GM12875 (cell line): ENCODE measurements at regions not wholly inside any gene's neighbourhood (a gene's known extent, or its start where the extent isn't known, plus 50 kb on each side); places are given as distances from the start of the nearest gene placed in this dataset.
"Not testable (repeated sequence)": the region's sequence is repeated elsewhere in the genome, so short reads cannot be mapped to it uniquely, and the experiment has no call there.

Source experiments
- H3K4me3 ChIP-seq: one replicate; pipeline ENCODE4 v1.5.1; 2011; ENCODE audit warnings: low read depth, low read length, control low read depth
- TF ChIP-seq, protein P1 (sequence below): IDR thresholded peaks from 2 replicates; pipeline ENCODE4 v1.5.1; 2011; ENCODE audit warnings: low read depth, mild to moderate bottlenecking, control low read depth, inconsistent platforms, low read length, moderate library complexity, borderline replicate concordance; ENCODE audit not compliant: insufficient read depth

DNA sequence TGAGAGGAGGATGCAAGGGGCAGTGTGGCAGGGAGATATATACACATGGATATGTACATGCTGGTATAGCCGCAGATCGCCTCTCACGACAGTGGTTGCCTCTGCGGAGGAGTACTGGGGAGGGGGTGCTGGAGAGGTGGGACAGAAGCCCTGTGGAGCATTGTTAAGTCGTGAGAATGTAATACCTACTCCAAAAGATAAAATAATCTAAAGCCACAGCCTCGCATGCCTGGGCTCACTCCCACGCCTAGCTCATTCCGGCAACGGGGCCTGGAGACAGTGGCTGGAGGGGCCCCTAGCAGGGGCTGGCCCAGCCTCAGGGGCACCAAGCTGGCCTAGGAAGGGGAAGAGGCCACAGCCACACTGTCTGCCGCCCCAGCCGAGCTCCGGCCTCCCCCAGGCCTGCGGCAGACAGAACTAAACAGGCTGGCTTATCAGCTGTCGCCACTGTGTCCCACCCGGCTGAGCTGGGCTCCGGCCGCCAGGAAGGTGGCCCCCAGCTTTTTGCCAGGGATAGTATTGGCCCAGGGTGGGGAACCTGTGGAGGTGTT, 65.1 kb upstream of the LCTL start:
- TF ChIP-seq, protein P1, sequence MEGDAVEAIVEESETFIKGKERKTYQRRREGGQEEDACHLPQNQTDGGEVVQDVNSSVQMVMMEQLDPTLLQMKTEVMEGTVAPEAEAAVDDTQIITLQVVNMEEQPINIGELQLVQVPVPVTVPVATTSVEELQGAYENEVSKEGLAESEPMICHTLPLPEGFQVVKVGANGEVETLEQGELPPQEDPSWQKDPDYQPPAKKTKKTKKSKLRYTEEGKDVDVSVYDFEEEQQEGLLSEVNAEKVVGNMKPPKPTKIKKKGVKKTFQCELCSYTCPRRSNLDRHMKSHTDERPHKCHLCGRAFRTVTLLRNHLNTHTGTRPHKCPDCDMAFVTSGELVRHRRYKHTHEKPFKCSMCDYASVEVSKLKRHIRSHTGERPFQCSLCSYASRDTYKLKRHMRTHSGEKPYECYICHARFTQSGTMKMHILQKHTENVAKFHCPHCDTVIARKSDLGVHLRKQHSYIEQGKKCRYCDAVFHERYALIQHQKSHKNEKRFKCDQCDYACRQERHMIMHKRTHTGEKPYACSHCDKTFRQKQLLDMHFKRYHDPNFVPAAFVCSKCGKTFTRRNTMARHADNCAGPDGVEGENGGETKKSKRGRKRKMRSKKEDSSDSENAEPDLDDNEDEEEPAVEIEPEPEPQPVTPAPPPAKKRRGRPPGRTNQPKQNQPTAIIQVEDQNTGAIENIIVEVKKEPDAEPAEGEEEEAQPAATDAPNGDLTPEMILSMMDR, result no peak
- no peak overlapping the region for H3K4me3 ChIP-seq

DNA sequence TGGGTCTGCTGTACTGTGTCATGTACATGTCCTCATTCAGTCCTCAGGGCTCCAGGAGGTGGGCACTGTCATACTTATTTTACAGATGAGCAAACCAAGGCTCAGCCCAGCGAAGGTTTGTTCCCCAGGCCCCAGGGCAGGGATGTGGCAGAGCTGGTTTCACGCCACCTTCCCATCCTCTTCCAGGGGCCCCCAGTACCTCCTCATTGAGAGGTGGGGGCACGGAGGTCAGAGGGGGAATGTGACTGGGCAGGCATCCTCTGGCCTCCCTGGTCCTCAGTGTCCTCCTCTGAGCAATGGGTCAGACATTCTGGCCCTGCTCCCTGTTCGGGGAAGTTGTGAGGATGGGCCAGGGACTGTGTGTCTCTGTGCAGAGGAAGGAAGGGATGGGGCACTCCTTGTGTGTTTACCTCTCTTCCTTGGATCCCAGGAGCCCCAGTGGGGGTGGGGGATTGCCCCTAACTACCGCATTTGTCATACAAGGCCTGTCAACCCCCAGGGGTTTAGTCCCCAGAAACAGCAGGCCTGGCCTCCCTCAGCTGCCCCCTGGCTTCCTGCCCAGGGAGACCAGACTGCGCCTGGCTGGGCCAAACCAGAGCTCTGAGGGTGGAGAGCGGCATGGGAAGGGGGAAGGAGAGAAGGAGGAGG, 65.9 kb upstream of the LCTL start:
- no peak overlapping the region for H3K4me3 ChIP-seq
- TF ChIP-seq, protein P1, result no peak

DNA sequence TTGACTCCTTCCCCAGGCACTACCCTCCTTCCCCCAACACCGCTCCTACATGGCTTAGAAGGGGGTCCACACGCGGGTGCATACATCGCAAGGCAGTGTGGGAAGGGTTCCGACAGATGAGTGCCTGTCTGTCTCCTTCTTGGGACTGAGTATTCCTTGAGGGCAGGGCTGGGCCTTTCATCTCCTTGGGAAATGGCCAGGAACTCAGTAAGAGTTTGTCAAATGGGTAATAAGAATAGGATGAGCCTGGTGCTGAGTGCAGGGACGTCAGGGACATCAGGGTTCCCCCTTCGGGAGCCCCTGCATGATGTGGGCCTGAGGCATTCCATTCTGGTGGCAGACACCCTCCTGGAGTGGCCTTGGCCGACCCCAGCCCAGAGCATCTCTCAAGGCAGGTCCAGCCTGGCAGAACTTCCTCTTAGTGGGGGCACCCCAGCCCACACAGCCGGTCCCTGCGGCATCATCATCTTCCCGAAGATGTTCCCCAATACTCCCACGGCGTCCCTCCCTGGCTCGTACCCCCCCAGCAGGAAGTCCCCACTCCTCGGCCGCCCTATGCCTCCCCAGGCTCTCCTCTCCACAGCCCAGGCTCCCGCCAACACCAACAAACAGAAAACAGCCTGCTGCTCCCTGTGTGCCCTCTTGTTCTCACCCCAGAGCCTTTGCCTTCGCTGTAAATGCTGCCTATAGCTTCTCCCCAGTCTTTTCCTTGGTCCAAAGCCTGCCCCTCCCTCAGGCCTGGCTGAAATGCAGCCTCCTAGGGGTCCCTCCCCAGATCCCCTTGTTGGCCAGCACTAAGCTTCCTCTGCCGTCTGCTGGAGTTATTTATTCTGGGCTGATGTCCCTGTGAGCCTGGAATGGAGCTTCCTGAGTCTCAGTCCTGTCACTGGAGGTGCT, 67.5 kb upstream of the LCTL start:
- TF ChIP-seq, protein P1, result no peak
- H3K4me3 ChIP-seq, result no peak overlapping the region

DNA sequence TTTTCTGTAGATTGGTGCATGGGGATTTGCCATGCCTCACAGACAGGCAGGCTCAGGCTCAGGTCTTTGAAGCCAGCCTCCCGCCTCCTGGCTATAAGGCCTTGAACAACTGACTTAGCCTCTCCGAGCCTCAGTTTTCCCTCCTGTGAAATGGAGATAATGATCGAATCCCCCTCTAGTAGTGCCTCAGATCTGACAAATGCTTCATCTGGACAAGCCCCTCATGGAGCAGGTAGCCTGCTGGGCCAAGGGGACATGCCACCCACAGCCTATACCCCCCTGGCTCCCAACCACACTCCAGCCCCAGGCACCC, 68.1 kb upstream of the LCTL start:
- no peak overlapping the region for H3K4me3 ChIP-seq
- TF ChIP-seq, protein P1, result no peak

DNA sequence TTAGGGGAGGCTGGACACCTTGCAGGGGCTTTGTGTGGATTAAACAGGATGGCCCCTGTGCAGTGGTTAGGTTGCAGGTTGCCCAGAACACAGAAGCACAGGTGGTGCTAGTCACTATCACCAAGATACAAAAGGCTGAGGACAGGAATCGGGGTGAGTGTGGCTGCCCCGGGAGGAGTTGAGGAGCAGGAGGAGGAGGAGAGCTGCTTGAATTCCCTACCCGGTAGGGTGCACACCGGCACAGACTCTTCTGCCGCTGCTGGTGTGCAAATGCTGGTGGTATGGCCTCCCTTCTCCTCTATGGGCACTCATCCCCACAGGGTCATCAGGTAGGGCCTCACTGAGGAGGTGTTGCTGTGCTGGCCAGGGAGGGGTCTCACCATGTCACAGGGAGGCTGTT, 67.5 kb upstream of the SMAD6 start:
- TF ChIP-seq, protein P1, result no peak

DNA sequence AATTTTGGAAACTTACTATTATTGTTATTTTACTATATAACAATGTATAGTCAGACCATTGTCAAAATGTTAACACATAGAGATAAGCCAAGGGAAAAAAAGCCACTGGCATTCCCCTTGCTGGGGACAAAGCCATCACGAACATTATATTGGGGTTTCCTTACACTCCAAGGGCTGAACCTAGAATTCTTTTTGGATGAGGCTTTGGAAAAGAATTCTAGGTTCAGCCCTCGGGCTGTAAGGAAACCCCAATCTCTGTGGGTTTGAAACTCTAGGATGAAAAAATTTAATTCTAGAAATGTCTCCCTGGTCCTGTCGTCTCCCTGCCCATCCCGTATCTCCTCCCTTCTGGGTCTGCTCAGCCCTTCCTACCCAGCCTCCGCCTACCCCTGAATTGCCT, 67.0 kb upstream of the SMAD6 start:
- TF ChIP-seq, protein P1, result no peak
- no peak overlapping the region for H3K4me3 ChIP-seq

More for the DNA sequence above, 67.5 kb upstream of the SMAD6 start:
- H3K4me3 ChIP-seq, result no peak overlapping the region

DNA sequence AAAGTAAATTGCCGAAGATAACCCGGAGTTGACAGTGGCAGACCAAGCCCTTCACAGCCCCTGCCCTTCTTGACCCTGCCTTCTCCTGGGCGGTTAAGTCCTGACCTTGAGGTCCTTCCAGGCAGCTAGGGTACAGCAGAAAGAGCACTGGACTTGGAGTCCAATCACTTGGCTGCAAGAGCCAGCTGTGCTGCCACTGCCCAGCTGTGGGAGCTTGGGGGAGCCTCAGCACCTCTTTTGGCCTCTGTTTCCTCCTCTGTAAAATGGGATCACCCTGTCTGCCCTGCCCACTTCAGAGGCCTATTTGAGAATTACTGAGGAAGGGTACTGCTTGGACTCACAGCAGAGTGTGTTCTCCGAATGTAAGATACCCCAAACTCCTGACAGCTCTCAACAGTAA, 66.2 kb upstream of the SMAD6 start:
- no peak overlapping the region for H3K4me3 ChIP-seq
- TF ChIP-seq, protein P1, result no peak

DNA sequence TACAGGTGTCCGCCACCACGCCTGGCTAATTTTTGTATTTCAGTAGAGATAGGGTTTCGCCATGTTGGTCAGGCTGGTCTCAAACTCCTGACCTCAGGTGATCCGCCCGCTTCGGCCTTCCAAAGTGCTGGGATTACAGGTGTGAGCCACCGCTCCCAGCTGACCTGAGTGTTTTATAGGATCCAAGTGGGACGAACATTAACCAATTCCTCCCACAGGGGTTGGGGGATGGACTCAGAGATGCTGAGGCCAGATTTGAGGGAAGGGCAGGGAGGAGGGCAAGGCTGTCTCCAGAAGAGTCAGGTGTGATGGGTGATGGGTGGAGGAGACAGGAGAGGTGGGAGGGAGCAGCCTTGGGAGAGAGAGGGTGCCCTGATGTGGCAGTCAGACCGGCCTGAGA, 65.0 kb upstream of the SMAD6 start:
- not testable (repeated sequence) for H3K4me3 ChIP-seq
